HG02943 (cell line): ENCODE measurements at regions not wholly inside any gene's neighbourhood (a gene's known extent, or its start where the extent isn't known, plus 50 kb on each side); places are given as distances from the start of the nearest gene placed in this dataset.

Experiments used
- ATAC-seq: cut with Tn5 transposase; IDR thresholded peaks from one replicate; pipeline ENCODE4 v1.9.1; 2021; ENCODE audit warnings: mild to moderate bottlenecking, low read depth, moderate library complexity; ENCODE audit not compliant: unreplicated experiment

GRCh38 chr13:65011378-65011777 lies 2218.8 kb downstream of the PCDH9 start:
- no peak for ATAC-seq

DNA sequence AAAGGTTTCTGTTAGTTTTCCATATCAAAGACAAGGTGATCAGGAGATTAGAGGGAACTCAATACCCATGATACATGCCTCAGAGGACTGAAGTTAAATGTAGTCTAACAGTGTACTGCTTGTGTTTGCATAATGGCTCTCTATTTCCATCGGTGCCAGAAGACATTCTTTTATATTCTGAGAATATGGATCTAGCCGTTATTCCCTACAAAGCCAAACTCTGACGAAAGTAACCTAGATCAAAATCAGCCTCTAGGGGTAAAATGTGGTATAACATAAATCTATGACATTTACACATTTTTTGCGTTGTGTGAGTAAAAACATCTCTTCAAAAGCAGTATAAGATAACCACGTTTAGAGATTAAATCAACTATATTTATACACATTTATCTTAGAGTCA lies 2232.7 kb downstream of the PCDH9 start:
- ATAC-seq, result no peak

DNA sequence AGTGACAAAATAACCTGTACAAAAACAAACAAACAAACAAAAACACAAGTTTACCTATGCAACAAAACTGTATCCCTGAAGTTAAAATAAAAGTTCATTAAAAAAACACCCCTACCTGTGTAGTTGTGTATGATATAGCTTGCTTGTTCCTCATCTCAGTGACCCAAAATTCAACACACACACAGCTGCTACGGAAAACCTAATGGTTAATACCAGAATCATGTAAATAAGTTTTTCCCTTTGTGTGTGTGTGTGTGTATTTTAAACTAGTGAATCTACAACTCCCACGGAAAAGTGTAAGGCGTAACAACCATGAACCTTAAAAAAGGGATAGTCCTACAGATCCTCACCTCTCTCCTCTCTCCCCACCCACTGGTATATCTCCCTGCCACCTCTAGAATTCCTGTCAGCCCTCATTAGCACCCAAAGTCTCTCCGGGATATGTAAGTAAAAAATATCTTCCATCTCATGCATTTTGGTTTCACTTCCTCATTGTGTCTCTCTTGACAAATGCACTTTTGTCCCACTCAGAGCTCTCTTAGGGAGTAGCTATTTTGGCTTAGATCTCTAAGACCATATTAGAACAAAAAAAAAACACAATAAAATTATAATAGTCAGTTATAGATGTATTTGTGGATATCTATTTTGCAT lies 2236.5 kb downstream of the PCDH9 start:
- ATAC-seq, result no peak

DNA sequence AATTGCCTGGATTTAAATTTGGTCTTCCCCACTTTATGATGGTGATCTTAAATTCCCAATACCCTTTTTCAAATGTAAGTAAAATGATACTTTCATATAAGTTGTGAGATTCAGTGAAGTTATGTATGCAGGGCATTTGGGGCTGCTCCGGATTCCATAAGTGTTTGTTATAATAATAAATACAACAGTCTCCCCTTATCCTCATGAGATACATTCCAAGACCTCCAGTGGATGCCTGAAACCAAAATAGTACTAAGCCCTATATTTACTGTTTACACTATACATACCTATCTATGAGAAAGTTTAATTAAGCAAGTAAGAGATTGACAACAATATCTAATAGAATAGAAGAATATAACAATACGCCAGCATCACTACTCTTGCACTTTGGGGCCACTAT lies 2237.8 kb downstream of the PCDH9 start:
- no peak for ATAC-seq

GRCh38 chr13:64985075-64985474 lies 2245.1 kb downstream of the PCDH9 start:
- ATAC-seq, result no peak

DNA sequence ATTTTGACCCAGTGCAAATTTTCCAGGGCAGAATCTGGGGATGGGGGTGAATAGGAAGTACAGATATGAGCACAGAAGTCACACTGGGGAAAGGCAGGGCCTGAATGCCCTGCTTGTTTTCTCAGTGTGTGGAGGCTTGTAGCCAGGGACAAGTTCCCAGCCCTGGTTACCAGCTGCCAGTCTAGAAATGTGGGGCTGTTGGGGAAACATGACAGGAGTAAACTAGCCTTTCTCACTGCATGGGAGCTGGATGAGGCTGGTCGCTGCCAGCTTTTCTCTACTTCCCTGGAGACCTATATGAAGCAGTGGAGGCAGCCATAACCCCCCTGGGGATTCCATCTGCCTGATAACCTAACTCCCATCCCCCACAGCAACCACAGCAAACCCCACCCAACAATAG lies 2267.7 kb downstream of the PCDH9 start:
- ATAC-seq, result no peak

- no peak for ATAC-seq
Measured at GRCh38 chr13:64959276-64959675, 2270.9 kb downstream of the PCDH9 start.

- no peak for ATAC-seq
Measured at GRCh38 chr13:64958106-64958505, 2272.0 kb downstream of the PCDH9 start.

GRCh38 chr13:64938660-64939059 lies 2291.5 kb downstream of the PCDH9 start:
- no peak for ATAC-seq

DNA sequence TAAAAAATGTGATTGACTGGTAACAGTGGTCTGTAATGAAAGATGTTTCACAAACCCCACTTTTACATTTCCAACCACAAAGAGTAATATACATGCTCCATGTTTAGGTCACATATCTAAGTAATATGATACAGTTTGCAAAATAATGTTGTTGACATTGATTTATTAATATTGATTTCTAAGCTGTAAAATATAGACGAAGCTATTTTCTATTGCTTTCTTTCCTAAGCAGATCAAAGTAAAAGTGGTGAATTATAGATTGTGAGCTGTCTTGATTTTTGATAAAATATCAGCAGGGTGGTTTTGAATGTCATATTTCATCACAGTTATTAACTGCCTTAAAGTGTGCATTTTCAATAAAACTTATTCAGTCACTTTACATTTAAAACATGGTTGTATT lies 2292.8 kb downstream of the PCDH9 start:
- no peak for ATAC-seq

GRCh38 chr13:64936879-64937278 lies 2293.3 kb downstream of the PCDH9 start:
- no peak for ATAC-seq

DNA sequence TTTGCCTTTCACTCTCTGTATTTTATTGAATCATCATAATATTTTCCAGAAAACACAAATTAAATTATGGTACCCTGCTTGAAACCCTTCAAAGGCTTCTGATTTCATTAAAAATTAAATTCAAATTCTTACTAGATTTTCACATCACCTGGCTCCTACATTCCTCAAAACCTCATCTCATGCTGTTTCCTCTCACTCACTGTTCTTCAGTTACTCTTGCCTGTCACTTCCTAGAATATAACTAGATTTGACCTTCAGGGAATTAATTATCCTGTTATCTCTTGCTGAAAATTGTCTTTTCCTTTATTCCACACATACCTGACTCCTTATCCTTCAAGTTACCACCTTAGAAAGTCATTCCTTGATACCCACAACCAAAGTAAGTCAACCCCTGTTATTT lies 2294.7 kb downstream of the PCDH9 start:
- ATAC-seq, result no peak

GRCh38 chr13:64934569-64935362 lies 2295.4 kb downstream of the PCDH9 start:
- ATAC-seq, result no peak

- no peak for ATAC-seq
Measured at GRCh38 chr13:64930636-64931035, 2299.5 kb downstream of the PCDH9 start.

DNA sequence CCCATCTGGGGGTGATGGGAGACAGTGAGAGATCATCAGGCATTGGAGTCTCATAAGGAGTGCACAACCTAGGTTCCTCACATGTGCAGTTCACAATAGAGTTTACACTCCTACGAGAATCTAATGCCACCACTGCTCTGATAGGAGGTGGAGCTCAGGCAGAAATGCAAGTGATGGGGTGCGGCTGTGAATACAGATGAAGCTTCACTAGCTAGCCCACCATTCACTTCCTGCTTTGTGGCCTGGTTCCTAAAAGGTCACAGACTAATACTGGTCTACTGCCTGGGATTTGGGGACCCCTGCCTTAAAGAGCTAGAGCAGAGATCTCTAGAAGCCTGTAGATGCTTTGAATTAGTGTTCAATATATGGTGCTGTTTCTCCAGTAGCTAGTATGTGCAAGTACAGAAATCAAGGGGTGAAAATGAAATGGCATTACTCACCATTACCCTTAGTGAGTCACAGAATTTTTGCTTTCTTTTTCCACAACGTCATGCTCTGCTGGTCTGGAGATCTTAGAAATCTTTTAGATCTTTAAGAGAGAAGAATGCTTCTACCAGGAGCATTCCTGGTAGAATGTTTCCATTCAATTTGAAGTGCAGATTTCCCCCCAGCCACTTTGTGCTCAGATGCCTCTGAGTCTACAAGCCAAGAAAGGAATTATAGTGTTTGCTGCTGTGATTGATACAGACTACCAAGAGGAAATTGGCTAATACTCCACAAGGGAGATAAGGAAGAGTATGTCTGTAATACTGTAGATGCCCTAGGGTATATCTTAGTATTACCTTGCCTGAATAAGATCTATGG lies 2301.2 kb downstream of the PCDH9 start:
- ATAC-seq, result no peak

GRCh38 chr13:64925727-64926126 lies 2304.4 kb downstream of the PCDH9 start:
- ATAC-seq, result no peak

GRCh38 chr13:64925284-64925683 lies 2304.9 kb downstream of the PCDH9 start:
- no peak for ATAC-seq

- ATAC-seq, result no peak
Measured at GRCh38 chr13:64924401-64924800, 2305.7 kb downstream of the PCDH9 start.

- ATAC-seq, result no peak
Measured at GRCh38 chr13:64917566-64917965, 2312.6 kb downstream of the PCDH9 start.

- ATAC-seq, result no peak
Measured at GRCh38 chr13:64912141-64912540, 2318.0 kb downstream of the PCDH9 start.

DNA sequence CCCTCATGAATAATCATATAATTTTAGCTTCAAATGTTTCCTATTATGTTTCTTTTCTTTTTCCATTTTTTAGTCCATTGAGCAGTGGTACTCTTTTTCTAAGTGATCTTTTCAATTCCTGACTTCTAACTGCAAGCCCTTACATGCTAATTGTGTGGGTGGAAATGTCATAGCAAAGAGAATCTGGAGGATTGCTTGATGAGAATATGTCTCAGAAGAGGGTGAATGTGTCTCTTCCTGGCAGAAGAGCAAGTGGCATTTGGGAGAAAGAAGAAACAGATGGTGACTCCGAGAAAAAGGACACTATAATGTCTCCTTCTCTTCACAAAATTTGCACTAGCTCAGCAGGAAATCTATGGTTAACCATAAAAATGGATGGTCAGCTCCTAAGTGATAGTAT lies 2320.0 kb downstream of the PCDH9 start:
- ATAC-seq, result no peak
